Panc1 (cell line): ENCODE measurements at regions not wholly inside any gene's neighbourhood (a gene's known extent, or its start where the extent isn't known, plus 50 kb on each side); places are given as distances from the start of the nearest gene placed in this dataset.

Experiments used
- CTCF ChIP-seq: fragments of 450-650 bp; IDR thresholded peaks from 2 replicates; pipeline ENCODE4 v1.5.1; 2017; ENCODE audit warnings: mild to moderate bottlenecking
- POLR2AphosphoS5 ChIP-seq: IDR thresholded peaks from 2 replicates; pipeline ENCODE4 v1.6.1; 2012; ENCODE audit warnings: mild to moderate bottlenecking, low read depth, low read length, moderate library complexity
- REST ChIP-seq, 2 experiments: IDR thresholded peaks; 2 replicates each; pipeline ENCODE4 v1.6.1; 2011 to 2012; ENCODE audit warnings: low read depth in 2 of 2, control low read depth in 1 of 2, low read length in 1 of 2, mild to moderate bottlenecking in 1 of 2, moderate library complexity in 1 of 2; ENCODE audit not compliant: insufficient read depth in 1 of 2
- SIN3A ChIP-seq: IDR thresholded peaks from 2 replicates; pipeline ENCODE4 v1.6.1; 2012; ENCODE audit warnings: low read depth, mild to moderate bottlenecking, low read length, moderate library complexity, borderline replicate concordance; ENCODE audit not compliant: insufficient read depth

GRCh38 chr1:170284512-170284911 lies 138.8 kb downstream of the NTMT2 start:
- no peak for TF ChIP-seq CTCF
- TF ChIP-seq POLR2AphosphoS5 = no peak
- no peak for TF ChIP-seq SIN3A
- no peak for TF ChIP-seq REST (IDR thresholded peaks at IDR 0.05; ENCODE audit: insufficient read depth in 1 of 2, low read depth in 2 of 2, low read length in 1 of 2)
